ENCODE measurements at regions not wholly inside any gene's neighbourhood (a gene's known extent, or its start where the extent isn't known, plus 50 kb on each side); places are given as distances from the start of the nearest gene placed in this dataset.

GRCh38 chr2:128832946-128833663 lies 514.4 kb upstream of the HS6ST1 start:
- no peak for TF ChIP-seq EZH2 (IDR thresholded peaks at IDR 0.05; ENCODE audit: borderline replicate concordance, low read depth, low read length, poor library complexity, severe bottlenecking)
- TF ChIP-seq CTCF (conservative IDR thresholded peaks at IDR 0.05; ENCODE audit: low read depth, low read length) = no peak

All from A673 (cell line).